ENCODE measurements at regions not wholly inside any gene's neighbourhood (a gene's known extent, or its start where the extent isn't known, plus 50 kb on each side); places are given as distances from the start of the nearest gene placed in this dataset.

GRCh38 chr5:156094001-156094400, 233.0 kb upstream of the SGCD start:
- Mint-ChIP-seq H3K9me3 (peaks cover 12 to 26% (median 18%) of the 10 kb centered on the region in 6 donors), H3K27ac (no peak overlapping the region), H3K27me3 (ENCODE audit: low read depth in 3 of 3) (no peaks in the 10 kb centered on the region), H3K4me3 (no peak overlapping the region), H3K4me1 (no peaks in the 10 kb centered on the region), H3K36me3 (no peaks in the 10 kb centered on the region)
- no peak for DNase-seq

GRCh38 chr5:156095709-156096241, 231.2 kb upstream of the SGCD start:
- Mint-ChIP-seq H3K27ac (no peak overlapping the region), H3K4me1 (no peaks in the 10 kb centered on the region), H3K36me3 (no peaks in the 10 kb centered on the region), H3K4me3 (no peak overlapping the region), H3K9me3 (peaks cover 2 to 13% (median 8%) of the 10 kb centered on the region in 6 donors), H3K27me3 (ENCODE audit: low read depth in 3 of 3) (peaks cover 0 to 2% (median 0%) of the 10 kb centered on the region in 3 donors)
- DNase-seq = no peak

- Mint-ChIP-seq H3K4me1 (no peaks in the 10 kb centered on the region), H3K36me3 (no peaks in the 10 kb centered on the region), H3K27ac (no peak overlapping the region), H3K9me3 (peaks cover 0 to 11% (median 5%) of the 10 kb centered on the region in 6 donors), H3K27me3 (ENCODE audit: low read depth in 3 of 3) (peaks cover 0 to 2% (median 0%) of the 10 kb centered on the region in 3 donors), H3K4me3 (no peak overlapping the region)
- DNase-seq = no peak
Measured at GRCh38 chr5:156096259-156096658, 230.7 kb upstream of the SGCD start.

- Mint-ChIP-seq H3K27ac (no peak overlapping the region), H3K27me3 (ENCODE audit: low read depth in 3 of 3) (peaks cover 0 to 7% (median 5%) of the 10 kb centered on the region in 3 donors), H3K4me1 (no peaks in the 10 kb centered on the region), H3K36me3 (no peaks in the 10 kb centered on the region), H3K9me3 (peaks cover 0 to 3% (median 0%) of the 10 kb centered on the region in 6 donors), H3K4me3 (no peak overlapping the region)
- DNase-seq = no peak
Measured at GRCh38 chr5:156103155-156103885, 223.6 kb upstream of the SGCD start.

- H3K4me1 Mint-ChIP-seq = no peaks in the 10 kb centered on the region
- no peak overlapping the region for H3K27ac Mint-ChIP-seq
- no peak overlapping the region for H3K4me3 Mint-ChIP-seq
- H3K9me3 Mint-ChIP-seq = no peaks in the 10 kb centered on the region
- no peaks in the 10 kb centered on the region for H3K36me3 Mint-ChIP-seq
- H3K27me3 Mint-ChIP-seq (ENCODE audit: low read depth in 3 of 3) = peaks cover 0 to 7% (median 5%) of the 10 kb centered on the region in 3 donors
- DNase-seq = no peak
Measured at GRCh38 chr5:156109317-156110023, 217.5 kb upstream of the SGCD start.

- peak overlapping the region in 2 of 6 donors; percentile 4 to 66 for H3K27ac Mint-ChIP-seq
- H3K9me3 Mint-ChIP-seq = peaks cover 0 to 2% (median 0%) of the 10 kb centered on the region in 6 donors
- H3K4me3 Mint-ChIP-seq = peak overlapping the region in 2 of 5 donors; percentile 22 to 72
- H3K36me3 Mint-ChIP-seq = no peaks in the 10 kb centered on the region
- peak in 1 of 3 donors; percentile 18 for DNase-seq
- peaks cover 0 to 7% of the 10 kb centered on the region in 2 donors for H3K4me1 Mint-ChIP-seq
- H3K27me3 Mint-ChIP-seq (ENCODE audit: low read depth in 3 of 3) = peaks cover 3 to 6% (median 3%) of the 10 kb centered on the region in 3 donors
Measured at GRCh38 chr5:156119692-156120091, 207.3 kb upstream of the SGCD start.

DNA sequence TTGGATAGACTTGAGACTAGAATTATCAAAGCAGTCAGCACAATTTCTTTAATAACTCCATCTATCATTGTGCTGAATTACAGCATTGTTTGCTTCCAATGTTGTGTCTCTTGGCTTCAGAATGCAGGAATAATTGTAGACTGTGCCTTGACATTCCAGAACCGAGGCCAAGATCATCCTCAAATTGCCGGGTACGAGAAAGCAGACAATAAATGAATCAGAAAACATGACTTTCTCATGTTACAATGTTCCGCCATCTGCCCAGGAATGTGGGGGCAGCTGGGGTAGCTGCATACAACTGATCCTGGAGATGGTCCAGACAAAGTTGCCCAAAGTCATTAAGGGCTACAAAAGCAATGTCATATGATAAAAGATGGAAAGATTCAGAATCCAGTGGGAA, 206.2 kb upstream of the SGCD start:
- Mint-ChIP-seq H3K27ac (no peak overlapping the region), H3K4me3 (no peak overlapping the region), H3K9me3 (peaks cover 0 to 2% (median 0%) of the 10 kb centered on the region in 6 donors), H3K4me1 (peaks cover 0 to 7% of the 10 kb centered on the region in 2 donors), H3K27me3 (ENCODE audit: low read depth in 3 of 3) (peaks cover 3 to 6% (median 3%) of the 10 kb centered on the region in 3 donors), H3K36me3 (no peaks in the 10 kb centered on the region)
- DNase-seq = no peak

DNA sequence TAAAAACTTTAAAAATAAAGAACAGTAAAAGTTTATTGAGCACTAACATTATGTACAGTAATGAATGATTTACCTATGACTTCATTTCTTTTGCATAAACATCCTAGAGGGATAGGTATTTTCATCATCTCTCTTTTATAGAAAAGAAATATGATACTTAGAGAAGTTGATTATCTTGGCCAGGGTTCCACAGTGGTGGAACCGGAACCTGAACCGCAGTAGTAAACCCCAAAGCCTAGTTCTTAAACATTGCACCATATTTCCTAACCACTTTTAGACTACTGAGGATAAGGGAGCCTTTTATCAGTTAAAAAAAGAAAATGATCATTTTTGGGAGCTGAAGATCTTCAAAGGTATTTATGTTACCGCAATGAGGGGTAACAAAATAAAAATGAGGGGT, 205.7 kb upstream of the SGCD start:
- peaks cover 0 to 2% (median 0%) of the 10 kb centered on the region in 6 donors for H3K9me3 Mint-ChIP-seq
- H3K36me3 Mint-ChIP-seq = no peaks in the 10 kb centered on the region
- no peak overlapping the region for H3K4me3 Mint-ChIP-seq
- no peak overlapping the region for H3K27ac Mint-ChIP-seq
- peaks cover 3 to 6% (median 3%) of the 10 kb centered on the region in 3 donors for H3K27me3 Mint-ChIP-seq (ENCODE audit: low read depth in 3 of 3)
- no peak for DNase-seq
- H3K4me1 Mint-ChIP-seq = peaks cover 0 to 7% of the 10 kb centered on the region in 2 donors

DNA sequence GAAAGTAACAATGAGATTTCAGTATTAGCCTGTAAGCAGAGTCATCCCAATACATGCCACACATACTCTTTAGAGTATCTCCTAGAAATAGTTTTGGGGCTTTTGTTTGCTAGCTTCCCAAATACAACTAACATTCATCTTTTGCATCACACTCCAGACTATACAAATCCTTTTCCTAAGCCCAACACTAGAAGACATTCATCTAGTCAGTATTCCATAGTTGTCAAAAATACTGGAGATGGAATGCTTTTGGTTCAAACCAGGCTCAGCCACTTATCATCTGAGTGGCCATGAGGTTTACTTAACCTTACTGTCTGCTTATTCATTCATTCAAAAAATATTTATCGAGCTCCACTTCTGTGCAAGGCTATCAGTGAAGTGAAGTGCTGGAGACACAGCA, 205.1 kb upstream of the SGCD start:
- Mint-ChIP-seq H3K4me3 (no peak overlapping the region), H3K27me3 (ENCODE audit: low read depth in 3 of 3) (peaks cover 3 to 6% (median 3%) of the 10 kb centered on the region in 3 donors), H3K9me3 (peaks cover 0 to 2% (median 0%) of the 10 kb centered on the region in 6 donors), H3K4me1 (peaks cover 0 to 7% of the 10 kb centered on the region in 2 donors), H3K27ac (no peak overlapping the region), H3K36me3 (no peaks in the 10 kb centered on the region)
- no peak for DNase-seq

- DNase-seq = no peak
- H3K4me1 Mint-ChIP-seq = peaks cover 0 to 5% of the 10 kb centered on the region in 2 donors
- H3K9me3 Mint-ChIP-seq = peaks cover 0 to 4% (median 0%) of the 10 kb centered on the region in 6 donors
- H3K4me3 Mint-ChIP-seq = no peak overlapping the region
- no peak overlapping the region for H3K27ac Mint-ChIP-seq
- no peaks in the 10 kb centered on the region for H3K36me3 Mint-ChIP-seq
- peaks cover 3 to 6% (median 3%) of the 10 kb centered on the region in 3 donors for H3K27me3 Mint-ChIP-seq (ENCODE audit: low read depth in 3 of 3)
Measured at GRCh38 chr5:156124708-156125107, 202.3 kb upstream of the SGCD start.

- Mint-ChIP-seq H3K27ac (no peak overlapping the region), H3K4me1 (peaks cover 0 to under 1% of the 10 kb centered on the region in 2 donors), H3K27me3 (ENCODE audit: low read depth in 3 of 3) (peaks cover 1 to 6% (median 3%) of the 10 kb centered on the region in 3 donors), H3K9me3 (peaks cover 0 to 4% (median 0%) of the 10 kb centered on the region in 6 donors), H3K4me3 (no peak overlapping the region), H3K36me3 (no peaks in the 10 kb centered on the region)
- no peak for DNase-seq
Measured at GRCh38 chr5:156125118-156125517, 201.8 kb upstream of the SGCD start.

GRCh38 chr5:156126716-156127115, 200.2 kb upstream of the SGCD start:
- Mint-ChIP-seq H3K27me3 (ENCODE audit: low read depth in 3 of 3) (peaks cover 0 to 3% (median 0%) of the 10 kb centered on the region in 3 donors), H3K9me3 (peaks cover 0 to 4% (median 0%) of the 10 kb centered on the region in 6 donors), H3K4me3 (no peak overlapping the region), H3K27ac (no peak overlapping the region), H3K36me3 (no peaks in the 10 kb centered on the region), H3K4me1 (no peaks in the 10 kb centered on the region)
- no peak for DNase-seq

DNA sequence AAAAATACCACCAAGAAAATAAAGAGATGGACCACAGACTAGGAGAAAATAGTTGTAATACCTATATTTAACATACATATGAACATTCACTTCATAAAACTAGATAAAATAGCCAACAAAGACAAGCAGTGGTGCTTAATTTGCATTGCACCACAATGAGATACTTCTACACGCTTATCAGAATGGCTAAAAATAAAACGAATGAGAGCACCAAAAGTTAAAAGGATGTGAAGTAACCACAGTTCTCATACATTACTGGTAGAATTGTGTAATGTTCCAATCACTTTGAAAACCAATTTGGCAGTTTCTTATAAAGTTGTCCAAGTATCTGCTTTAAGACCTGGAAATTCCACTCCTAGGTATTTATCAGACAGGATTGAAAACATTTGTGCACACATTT, 198.9 kb upstream of the SGCD start:
- peaks cover 0 to 7% (median under 1%) of the 10 kb centered on the region in 6 donors for H3K9me3 Mint-ChIP-seq

DNA sequence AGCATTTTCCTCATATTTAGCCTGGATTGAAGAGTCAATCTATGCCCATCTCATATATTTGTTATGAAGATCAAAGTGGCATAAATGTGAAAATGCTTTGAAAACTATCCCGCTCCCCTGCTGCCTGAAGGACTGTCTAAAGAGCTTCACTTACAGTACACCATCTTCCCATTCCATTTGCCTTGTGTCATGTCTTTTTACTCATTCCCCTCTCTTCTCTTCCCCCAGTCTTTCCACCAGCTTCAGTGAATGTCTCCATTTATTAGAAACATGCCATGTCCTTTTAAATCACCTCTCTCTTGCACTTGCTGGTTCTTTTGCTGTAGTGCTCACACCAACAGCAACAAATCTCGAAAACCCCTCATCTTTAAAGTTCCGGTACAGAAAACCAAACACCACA, 192.7 kb upstream of the SGCD start:
- no peak overlapping the region for H3K4me3 Mint-ChIP-seq
- H3K9me3 Mint-ChIP-seq = peaks cover 0 to 10% (median under 1%) of the 10 kb centered on the region in 6 donors
- peaks cover 0 to 4% (median 0%) of the 10 kb centered on the region in 3 donors for H3K36me3 Mint-ChIP-seq
- no peak for DNase-seq
- H3K27ac Mint-ChIP-seq = peak overlapping the region in 1 of 6 donors; percentile 71
- H3K27me3 Mint-ChIP-seq (ENCODE audit: low read depth in 3 of 3) = peaks cover 0 to 5% (median 3%) of the 10 kb centered on the region in 3 donors
- H3K4me1 Mint-ChIP-seq = peaks cover 0 to 12% of the 10 kb centered on the region in 2 donors

More for the DNA sequence above, 198.9 kb upstream of the SGCD start:
- Mint-ChIP-seq H3K27me3 (ENCODE audit: low read depth in 3 of 3) (peaks cover 0 to 3% (median 0%) of the 10 kb centered on the region in 3 donors), H3K27ac (peak overlapping the region in 1 of 6 donors; percentile 17), H3K36me3 (peaks cover 0 to 4% (median 0%) of the 10 kb centered on the region in 3 donors), H3K4me1 (no peaks in the 10 kb centered on the region), H3K4me3 (peak overlapping the region in 1 of 5 donors; percentile 2)
- no peak for DNase-seq
